RWPE1 (cell line): ENCODE measurements at regions not wholly inside any gene's neighbourhood (a gene's known extent, or its start where the extent isn't known, plus 50 kb on each side); places are given as distances from the start of the nearest gene placed in this dataset.

ENCODE experiments used
- CTCF ChIA-PET: fragments of 350-600 bp; sonication (Branson Sonifier 250); formaldehyde crosslinking; extraction: SDS; loops from one replicate; lab custom pipeline; 2021; lab: Yijun Ruan, JAX
- POLR2A ChIA-PET: fragments of 400-600 bp; formaldehyde crosslinking; extraction: SDS; loops from one replicate; lab custom pipeline; 2020; ENCODE audit warnings: antibody characterized with exemption; ENCODE audit not compliant: low non-redundant PET; lab: Yijun Ruan, JAX
- DNase-seq: peaks from one replicate; pipeline ENCODE4 v3.0.0; 2012; ENCODE audit warnings: low spot score
- H3K27ac ChIP-seq: fragments of 450-650 bp; 2 replicates; pipeline ENCODE4 v1.5.1; 2017
- CTCF ChIP-seq: fragments of 450-650 bp; conservative IDR thresholded peaks from 2 replicates; pipeline ENCODE4 v1.5.1; 2017; ENCODE audit warnings: low read depth, mild to moderate bottlenecking

DNA sequence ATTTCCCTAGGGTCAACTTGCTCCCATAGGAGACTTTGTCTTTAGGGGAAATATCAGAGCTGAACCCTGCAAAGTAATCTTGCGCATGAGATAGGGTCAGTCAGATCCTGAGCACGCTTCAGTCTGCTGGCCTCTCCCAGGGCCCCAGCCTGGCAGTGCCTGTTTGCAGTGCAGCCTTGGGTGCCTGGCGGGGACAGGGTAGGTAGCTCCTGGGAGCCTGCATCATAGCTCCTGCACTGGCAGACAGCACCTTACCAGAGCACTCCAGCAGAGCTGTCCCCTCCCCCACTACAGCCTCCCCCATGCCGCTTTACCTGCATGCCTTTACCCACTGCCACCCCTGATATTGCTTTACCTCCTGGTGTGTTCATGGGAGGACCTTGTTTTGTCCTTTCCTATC lies 237.3 kb downstream of the CCDC59 start:
- CTCF ChIA-PET: no interaction called here
- no peak overlapping the region for H3K27ac ChIP-seq
- TF ChIP-seq CTCF: no peak
- no peak for DNase-seq
- POLR2A ChIA-PET: no interaction called here

GRCh38 chr12:82109243-82109642 lies 248.9 kb downstream of the CCDC59 start:
- CTCF ChIA-PET: interaction anchor here (0.6 kb wide), 1 partner anchor 910 kb away, joined by 3 read pairs; no protein-coding TSS in a partner anchor
- no peak overlapping the region for H3K27ac ChIP-seq
- POLR2A ChIA-PET: no interaction called here
- TF ChIP-seq CTCF: no peak
- no peak for DNase-seq

- ChIA-PET CTCF (no interaction called here), POLR2A (no interaction called here)
- no peak for DNase-seq
- H3K27ac ChIP-seq: no peak overlapping the region
- TF ChIP-seq CTCF: no peak
Observed at GRCh38 chr12:82108615-82109014, 249.6 kb downstream of the CCDC59 start.

- ChIA-PET CTCF (no interaction called here), POLR2A (no interaction called here)
- no peak overlapping the region; the same call in 1 of the 2 replicates for H3K27ac ChIP-seq
- peak; percentile 55 for DNase-seq
- TF ChIP-seq CTCF: no peak
Observed at GRCh38 chr12:82099216-82099615, 259.0 kb downstream of the CCDC59 start.

DNA sequence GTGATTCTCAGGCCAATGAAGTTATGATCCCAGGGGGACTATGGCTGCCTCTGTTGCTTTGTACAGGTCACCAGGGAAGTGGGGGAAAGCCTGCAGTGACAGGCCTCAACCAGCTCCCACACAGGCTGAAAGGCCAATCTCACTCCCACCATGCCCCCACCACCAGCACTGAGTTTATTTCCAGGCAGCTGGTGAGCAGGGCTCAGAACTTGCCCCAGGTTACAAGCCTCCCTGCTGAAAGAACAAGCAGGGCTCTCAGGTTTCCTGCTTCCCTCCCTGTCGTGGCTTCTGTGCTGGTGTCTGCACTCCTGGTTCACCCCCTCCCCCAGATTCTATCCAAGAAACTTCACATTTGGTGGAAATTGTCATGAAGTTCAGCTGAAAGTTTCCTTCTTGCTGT lies 260.3 kb downstream of the CCDC59 start:
- CTCF ChIA-PET: interaction anchor here (0.7 kb wide), 1 partner anchor 933 kb away, joined by 3 read pairs; no protein-coding TSS in a partner anchor
- no peak overlapping the region for H3K27ac ChIP-seq
- TF ChIP-seq CTCF: no peak
- POLR2A ChIA-PET: no interaction called here
- DNase-seq: no peak

GRCh38 chr12:82097438-82097837 lies 260.7 kb downstream of the CCDC59 start:
- TF ChIP-seq CTCF: no peak
- CTCF ChIA-PET: no interaction called here
- POLR2A ChIA-PET: no interaction called here
- DNase-seq: no peak
- no peak overlapping the region for H3K27ac ChIP-seq
